NOMO-1 (cell line): ENCODE measurements at regions not wholly inside any gene's neighbourhood (a gene's known extent, or its start where the extent isn't known, plus 50 kb on each side); places are given as distances from the start of the nearest gene placed in this dataset.
"Not testable (repeated sequence)": the region's sequence is repeated elsewhere in the genome, so short reads cannot be mapped to it uniquely, and the experiment has no call there.

ENCODE experiments used
- DNase-seq, 2 experiments: peaks; one replicate each; lab custom pipeline; 2025; ENCODE audit not compliant: unreplicated experiment in 2 of 2; lab: John Stamatoyannopoulos, UW

GRCh38 chr13:107928762-107929161, 286.6 kb downstream of the LIG4 start:
- no peak for DNase-seq

- no peak for DNase-seq
Measured at GRCh38 chr13:107927557-107927956, 287.8 kb downstream of the LIG4 start.

GRCh38 chr13:107926515-107926914, 288.8 kb downstream of the LIG4 start:
- not testable (repeated sequence) for DNase-seq

GRCh38 chr13:107916902-107917301, 298.4 kb downstream of the LIG4 start:
- not testable (repeated sequence) for DNase-seq

GRCh38 chr13:107912745-107913144, 302.6 kb downstream of the LIG4 start:
- no peak for DNase-seq

- no peak for DNase-seq
Measured at GRCh38 chr13:107907065-107907805, 308.1 kb downstream of the LIG4 start.

GRCh38 chr13:107906131-107906530, 309.2 kb downstream of the LIG4 start:
- DNase-seq: no peak

GRCh38 chr13:107901996-107902562, 313.3 kb downstream of the LIG4 start:
- no peak for DNase-seq

- DNase-seq: no peak
Measured at GRCh38 chr13:107901230-107901629, 314.1 kb downstream of the LIG4 start.

GRCh38 chr13:107900775-107901174, 314.6 kb downstream of the LIG4 start:
- DNase-seq: no peak

- DNase-seq: no peak
Measured at GRCh38 chr13:107886118-107886517, 329.2 kb downstream of the LIG4 start.

GRCh38 chr13:107884564-107884963, 330.8 kb downstream of the LIG4 start:
- DNase-seq: no peak

GRCh38 chr13:107883561-107884175, 331.7 kb downstream of the LIG4 start:
- no peak for DNase-seq

- no peak for DNase-seq
Measured at GRCh38 chr13:107882708-107883560, 332.4 kb downstream of the LIG4 start.

GRCh38 chr13:107881362-107881761, 334.0 kb downstream of the LIG4 start:
- no peak for DNase-seq

GRCh38 chr13:107874456-107874855, 340.9 kb downstream of the LIG4 start:
- no peak for DNase-seq

- no peak for DNase-seq
Measured at GRCh38 chr13:107873926-107874325, 341.4 kb downstream of the LIG4 start.

GRCh38 chr13:107870400-107870799, 344.9 kb downstream of the LIG4 start:
- no peak for DNase-seq

- no peak for DNase-seq
Measured at GRCh38 chr13:107867701-107868661, 347.4 kb downstream of the LIG4 start.
